ENCODE measurements at regions not wholly inside any gene's neighbourhood (a gene's known extent, or its start where the extent isn't known, plus 50 kb on each side); places are given as distances from the start of the nearest gene placed in this dataset.
A peak's percentile ranks its signal among the peaks of the same experiment; 100 is the strongest.

GRCh38 chr3:40999682-41000081, 199.6 kb upstream of the CTNNB1 start:
- Histone ChIP-seq H2AFZ (ENCODE audit: low read depth, low read length) (no peak overlapping the region), H3K4me3 (ENCODE audit: insufficient read depth, low read depth, low read length) (no peak overlapping the region), H4K20me1 (ENCODE audit: insufficient read depth, low read length) (no peaks in the 10 kb centered on the region), H3K36me3 (ENCODE audit: insufficient read depth, low read length) (no peaks in the 10 kb centered on the region), H3K9ac (ENCODE audit: low read length) (no peak overlapping the region), H3K27me3 (ENCODE audit: insufficient read depth, low read length) (no peaks in the 10 kb centered on the region), H3K9me3 (ENCODE audit: insufficient read depth, low read depth, low read length) (no peaks in the 10 kb centered on the region), H3K4me1 (ENCODE audit: insufficient read depth, low read length) (peaks cover 5% of the 10 kb centered on the region), H3K4me2 (ENCODE audit: low read length) (no peak overlapping the region), H3K27ac (ENCODE audit: low read depth, low read length) (no peak overlapping the region), H3K79me2 (ENCODE audit: insufficient read depth, low read length) (no peaks in the 10 kb centered on the region)
- DNase-seq (ENCODE audit: low read depth) = no peak
- no peak for TF ChIP-seq CTCF (IDR thresholded peaks at IDR 0.05; ENCODE audit: insufficient read depth, low read depth, low read length)
- TF ChIP-seq EZH2 (IDR thresholded peaks at IDR 0.05; ENCODE audit: insufficient read depth, low read length) = no peak
- peaks cover 23% of the 10 kb centered on the region for H3K27me3 Mint-ChIP-seq (ENCODE audit: low read depth, unreplicated experiment)
- H3K36me3 Mint-ChIP-seq (ENCODE audit: low read depth, unreplicated experiment) = no peaks in the 10 kb centered on the region
- FAIRE-seq = no peak
- H3K4me3 Mint-ChIP-seq (ENCODE audit: unreplicated experiment) = no peak overlapping the region
- peak overlapping the region; percentile 34 for H3K27ac Mint-ChIP-seq (ENCODE audit: unreplicated experiment)
- H3K9me3 Mint-ChIP-seq (ENCODE audit: unreplicated experiment) = peaks cover 11% of the 10 kb centered on the region
- H3K4me1 Mint-ChIP-seq (ENCODE audit: low read depth, unreplicated experiment) = peaks cover 26% of the 10 kb centered on the region

GRCh38 chr3:41000471-41000870, 198.8 kb upstream of the CTNNB1 start:
- FAIRE-seq (no peak), DNase-seq (ENCODE audit: low read depth) (peak; percentile 45)
- Histone ChIP-seq H4K20me1 (ENCODE audit: insufficient read depth, low read length) (no peaks in the 10 kb centered on the region), H3K27ac (ENCODE audit: low read depth, low read length) (no peak overlapping the region), H3K9ac (ENCODE audit: low read length) (no peak overlapping the region), H3K27me3 (ENCODE audit: insufficient read depth, low read length) (no peaks in the 10 kb centered on the region), H3K4me2 (ENCODE audit: low read length) (no peak overlapping the region), H3K4me3 (ENCODE audit: insufficient read depth, low read depth, low read length) (no peak overlapping the region), H3K9me3 (ENCODE audit: insufficient read depth, low read depth, low read length) (no peaks in the 10 kb centered on the region), H3K36me3 (ENCODE audit: insufficient read depth, low read length) (no peaks in the 10 kb centered on the region), H3K79me2 (ENCODE audit: insufficient read depth, low read length) (no peaks in the 10 kb centered on the region), H2AFZ (ENCODE audit: low read depth, low read length) (no peak overlapping the region), H3K4me1 (ENCODE audit: insufficient read depth, low read length) (peaks cover 5% of the 10 kb centered on the region)
- Mint-ChIP-seq H3K27ac (ENCODE audit: unreplicated experiment) (no peak overlapping the region), H3K4me3 (ENCODE audit: unreplicated experiment) (no peak overlapping the region), H3K36me3 (ENCODE audit: low read depth, unreplicated experiment) (no peaks in the 10 kb centered on the region), H3K9me3 (ENCODE audit: unreplicated experiment) (peaks cover 11% of the 10 kb centered on the region), H3K4me1 (ENCODE audit: low read depth, unreplicated experiment) (peaks cover 25% of the 10 kb centered on the region), H3K27me3 (ENCODE audit: low read depth, unreplicated experiment) (peaks cover 23% of the 10 kb centered on the region)
- TF ChIP-seq EZH2 (IDR thresholded peaks at IDR 0.05; ENCODE audit: insufficient read depth, low read length) (no peak), CTCF (IDR thresholded peaks at IDR 0.05; ENCODE audit: insufficient read depth, low read depth, low read length) (no peak)

- Mint-ChIP-seq H3K27me3 (ENCODE audit: low read depth, unreplicated experiment) (peaks cover 23% of the 10 kb centered on the region), H3K4me1 (ENCODE audit: low read depth, unreplicated experiment) (peaks cover 15% of the 10 kb centered on the region), H3K9me3 (ENCODE audit: unreplicated experiment) (peaks cover 11% of the 10 kb centered on the region), H3K27ac (ENCODE audit: unreplicated experiment) (no peak overlapping the region), H3K36me3 (ENCODE audit: low read depth, unreplicated experiment) (no peaks in the 10 kb centered on the region), H3K4me3 (ENCODE audit: unreplicated experiment) (no peak overlapping the region)
- FAIRE-seq (no peak), DNase-seq (ENCODE audit: low read depth) (no peak)
- peaks cover 5% of the 10 kb centered on the region for H3K4me1 ChIP-seq (ENCODE audit: insufficient read depth, low read length)
- H3K27ac ChIP-seq (ENCODE audit: low read depth, low read length) = no peak overlapping the region
- no peaks in the 10 kb centered on the region for H3K9me3 ChIP-seq (ENCODE audit: insufficient read depth, low read depth, low read length)
- H3K27me3 ChIP-seq (ENCODE audit: insufficient read depth, low read length) = no peaks in the 10 kb centered on the region
- no peaks in the 10 kb centered on the region for H3K79me2 ChIP-seq (ENCODE audit: insufficient read depth, low read length)
- H3K4me2 ChIP-seq (ENCODE audit: low read length) = no peak overlapping the region
- H3K9ac ChIP-seq (ENCODE audit: low read length) = no peak overlapping the region
- TF ChIP-seq EZH2 (IDR thresholded peaks at IDR 0.05; ENCODE audit: insufficient read depth, low read length) = no peak
- no peak for TF ChIP-seq CTCF (IDR thresholded peaks at IDR 0.05; ENCODE audit: insufficient read depth, low read depth, low read length)
- no peak overlapping the region for H2AFZ ChIP-seq (ENCODE audit: low read depth, low read length)
- H4K20me1 ChIP-seq (ENCODE audit: insufficient read depth, low read length) = no peaks in the 10 kb centered on the region
- no peak overlapping the region for H3K4me3 ChIP-seq (ENCODE audit: insufficient read depth, low read depth, low read length)
- H3K36me3 ChIP-seq (ENCODE audit: insufficient read depth, low read length) = no peaks in the 10 kb centered on the region
Measured at GRCh38 chr3:41001556-41001955, 197.7 kb upstream of the CTNNB1 start.
